ENCODE measurements at regions not wholly inside any gene's neighbourhood (a gene's known extent, or its start where the extent isn't known, plus 50 kb on each side); places are given as distances from the start of the nearest gene placed in this dataset.

DNA sequence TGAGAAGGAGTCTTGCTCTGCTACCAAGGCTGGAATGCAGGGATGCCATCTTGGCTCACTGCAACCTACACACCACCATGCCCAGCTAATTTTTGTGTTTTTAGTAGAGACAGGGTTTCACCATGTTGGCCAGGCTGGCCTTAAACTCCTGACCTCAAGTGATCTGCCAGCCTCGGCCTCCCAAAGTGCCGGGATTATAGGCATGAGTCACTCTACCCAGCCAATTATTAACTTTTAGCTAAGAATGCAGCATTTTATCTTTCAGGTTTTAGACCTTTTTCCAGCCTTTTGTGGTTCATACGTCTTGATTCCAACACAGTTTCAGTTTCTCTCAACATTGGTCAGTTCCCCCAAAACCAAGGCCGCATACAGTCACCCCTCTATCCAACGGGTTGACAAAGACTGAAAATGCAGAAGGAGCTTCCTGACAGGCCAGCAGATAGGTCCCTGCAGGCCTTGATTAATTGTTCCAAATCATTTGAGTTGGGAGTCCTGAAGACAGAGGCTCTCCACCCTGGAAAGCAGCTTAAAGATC is 262.2 kb upstream of the KLHL29 start:
- no peak for DNase-seq
- intact Hi-C loops (cut with DNase I): no loop called here
- ATAC-seq (ENCODE audit: poor library complexity): no peak

DNA sequence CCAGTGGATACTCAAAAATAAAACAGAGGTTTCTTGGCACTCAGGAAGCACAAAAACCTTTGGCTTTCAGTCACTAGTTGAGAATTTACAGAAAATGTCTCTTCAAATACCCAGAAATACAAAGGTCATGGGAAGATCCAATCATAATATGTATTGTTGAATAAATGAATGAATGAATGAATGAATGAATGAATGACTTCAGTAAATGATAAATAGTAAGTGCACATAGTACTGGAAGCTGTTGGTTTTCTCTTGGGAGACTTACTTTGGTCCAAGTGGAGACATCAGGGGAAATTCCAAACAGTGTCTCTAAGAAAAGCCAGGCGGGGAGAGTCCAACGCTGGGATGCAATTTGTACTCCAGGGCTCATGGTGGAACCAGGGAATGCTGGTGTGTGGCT is 261.3 kb upstream of the KLHL29 start:
- ATAC-seq (ENCODE audit: poor library complexity): no peak
- no peak for DNase-seq
- intact Hi-C loops (cut with DNase I): no loop called here

DNA sequence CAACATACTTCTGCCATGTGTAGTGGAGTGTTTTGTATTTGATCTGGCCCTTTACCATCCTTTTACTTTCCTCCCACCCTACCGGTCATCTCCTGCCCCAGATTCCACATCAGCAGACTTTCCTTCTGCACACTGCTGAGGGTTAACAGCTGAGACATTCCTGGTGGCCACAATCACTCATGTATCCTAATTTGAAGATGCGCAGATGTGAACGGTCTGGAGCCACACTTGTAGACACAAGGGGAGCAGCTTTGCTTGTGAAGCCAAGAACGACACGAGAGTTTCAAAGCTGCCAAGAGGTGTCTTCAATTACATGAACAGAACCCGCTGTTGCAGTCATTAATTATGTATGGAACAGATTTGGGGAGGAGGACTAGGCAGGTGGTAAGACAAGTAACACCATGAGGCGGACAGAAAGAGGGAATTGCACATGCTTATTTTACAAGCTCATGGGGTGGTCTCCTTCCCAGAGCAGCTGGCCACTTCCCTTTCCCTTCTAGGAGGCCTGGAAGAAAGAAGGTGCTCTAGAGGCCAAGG is 260.7 kb upstream of the KLHL29 start:
- DNase-seq (no peak), ATAC-seq (ENCODE audit: poor library complexity) (no peak)
- intact Hi-C loops (cut with DNase I): no loop called here

DNA sequence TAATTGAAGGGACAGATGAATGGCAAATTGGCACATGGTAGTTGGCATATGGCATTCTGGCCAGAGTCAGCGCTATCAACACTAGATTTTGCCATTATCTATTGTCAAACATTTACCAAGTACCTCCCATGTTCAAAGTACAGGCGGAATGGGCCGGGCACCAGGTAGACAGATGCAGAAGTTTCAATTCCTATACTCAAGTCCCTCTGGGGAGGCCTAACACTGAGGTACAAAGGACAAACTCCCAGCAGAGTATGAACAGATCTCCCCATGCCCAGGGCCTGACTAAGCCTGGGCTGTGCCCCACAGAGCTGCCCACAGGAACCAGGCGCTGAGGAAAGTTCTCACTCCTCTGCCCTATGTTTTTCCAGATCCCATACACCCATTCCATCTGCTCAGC is 257.5 kb upstream of the KLHL29 start:
- DNase-seq (no peak), ATAC-seq (ENCODE audit: poor library complexity) (no peak)
- intact Hi-C loops (cut with DNase I): no loop called here

DNA sequence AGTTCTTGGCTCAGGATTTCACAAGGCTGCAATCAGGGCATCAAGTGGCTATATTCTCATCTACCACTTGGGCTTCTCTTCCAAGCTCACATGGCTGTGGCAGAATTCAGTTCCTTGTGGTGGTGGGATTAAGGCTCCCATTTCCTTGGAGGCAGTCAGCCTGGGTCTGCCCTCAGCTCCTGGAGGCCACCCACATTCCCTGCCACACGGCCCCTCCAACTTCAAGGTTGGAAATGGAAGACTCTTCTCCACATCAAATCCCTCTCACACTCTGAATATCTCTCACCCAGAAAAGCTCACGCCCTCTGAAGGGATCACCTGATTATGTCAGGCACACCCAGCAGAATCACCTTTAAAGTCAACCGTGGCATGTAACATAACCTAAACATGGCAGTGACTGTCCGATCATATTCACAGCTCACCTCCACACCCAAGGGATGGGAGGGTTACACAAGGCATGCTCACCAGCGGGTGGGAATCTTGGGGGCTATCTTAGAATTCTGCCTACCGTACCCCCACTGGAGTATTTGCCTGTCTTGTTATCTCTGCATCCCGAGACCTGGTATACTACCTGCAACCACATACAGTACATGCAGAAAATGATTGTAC is 256.2 kb upstream of the KLHL29 start:
- no peak for DNase-seq
- ATAC-seq (ENCODE audit: poor library complexity): no peak
- intact Hi-C loops (cut with DNase I): no loop called here

DNA sequence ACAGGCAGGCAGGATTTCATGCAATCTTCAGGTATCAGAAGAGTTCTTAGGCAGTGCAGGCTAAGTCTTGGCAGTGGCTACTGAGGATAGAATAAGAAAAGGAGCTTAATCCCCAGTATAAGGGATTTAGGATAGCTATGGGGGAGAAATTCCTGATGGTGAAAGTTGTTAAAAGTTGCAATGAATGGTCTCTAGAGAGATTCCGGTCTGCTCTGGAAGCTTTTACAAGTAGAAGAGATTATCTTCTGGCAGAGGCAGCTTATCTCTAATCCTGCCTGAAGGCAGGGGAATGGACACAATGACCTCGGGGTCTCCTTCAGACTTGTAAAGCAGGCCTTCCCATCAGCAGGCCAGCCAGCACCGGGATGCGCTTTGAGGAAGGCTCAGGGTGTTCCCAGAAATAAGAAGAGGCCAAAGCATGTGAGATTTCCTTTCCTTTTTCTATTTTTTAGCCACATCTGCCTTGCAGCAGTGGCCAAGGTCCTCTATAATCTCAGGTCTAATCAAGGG is 253.9 kb upstream of the KLHL29 start:
- intact Hi-C loops (cut with DNase I): no loop called here
- DNase-seq (no peak), ATAC-seq (ENCODE audit: poor library complexity) (no peak)

DNA sequence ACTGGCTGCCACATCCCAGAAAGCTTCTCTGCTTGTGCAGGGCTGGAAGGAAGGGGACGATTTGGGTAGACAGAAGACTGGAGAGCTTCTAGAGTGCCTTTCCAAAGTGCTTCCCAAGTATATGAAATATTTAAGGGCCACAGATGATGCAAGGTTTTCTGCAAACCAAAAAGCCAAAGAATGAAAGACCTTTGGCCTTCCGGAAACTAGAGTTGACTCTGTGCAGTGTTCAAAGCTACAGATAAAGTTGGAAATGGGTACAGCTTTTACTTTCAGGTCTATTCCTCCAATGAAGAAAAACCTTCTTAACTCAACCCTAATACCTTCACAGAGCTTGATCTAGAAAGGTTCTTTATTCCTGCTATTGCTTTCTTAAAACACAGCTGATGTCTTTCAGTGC is 253.0 kb upstream of the KLHL29 start:
- ATAC-seq (ENCODE audit: poor library complexity) (no peak), DNase-seq (no peak)
- intact Hi-C loops (cut with DNase I): no loop called here

DNA sequence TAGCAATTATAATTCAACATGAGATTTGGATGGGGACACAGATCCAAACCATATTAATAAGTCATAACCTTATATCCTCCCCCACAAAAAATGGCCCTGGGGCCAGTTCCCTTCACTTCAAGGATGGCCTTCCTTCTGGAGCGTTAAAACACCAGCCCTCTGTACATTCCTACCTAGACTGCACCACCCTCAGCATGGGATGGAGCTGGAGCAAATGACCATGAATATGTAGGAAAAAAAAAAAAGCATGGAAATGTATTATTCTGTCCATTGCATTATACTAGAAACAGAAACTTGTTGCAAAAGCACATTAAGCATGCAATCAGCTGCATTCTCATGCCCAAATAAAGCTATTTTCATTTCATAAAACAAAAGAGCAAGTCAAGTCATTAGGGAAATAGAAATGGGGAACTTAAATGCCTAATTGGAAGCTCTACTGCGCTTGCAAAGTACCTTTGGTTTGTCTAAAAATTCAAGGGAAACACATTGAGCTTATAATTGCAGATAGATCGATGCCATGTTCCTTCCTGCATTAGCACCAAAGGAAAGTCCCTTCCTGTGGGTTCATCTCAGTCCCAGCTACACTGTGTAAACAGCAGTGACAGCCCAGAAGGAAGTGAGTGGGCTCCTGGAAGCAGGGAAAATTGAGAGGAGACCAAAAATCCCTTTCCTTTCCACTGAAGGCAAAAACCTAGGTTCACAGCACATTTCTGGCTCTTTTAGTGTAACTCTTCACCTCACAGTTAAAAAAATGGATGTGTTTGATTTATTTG is 252.0 kb upstream of the KLHL29 start:
- DNase-seq (no peak), ATAC-seq (ENCODE audit: poor library complexity) (no peak)
- intact Hi-C loops (cut with DNase I): no loop called here

DNA sequence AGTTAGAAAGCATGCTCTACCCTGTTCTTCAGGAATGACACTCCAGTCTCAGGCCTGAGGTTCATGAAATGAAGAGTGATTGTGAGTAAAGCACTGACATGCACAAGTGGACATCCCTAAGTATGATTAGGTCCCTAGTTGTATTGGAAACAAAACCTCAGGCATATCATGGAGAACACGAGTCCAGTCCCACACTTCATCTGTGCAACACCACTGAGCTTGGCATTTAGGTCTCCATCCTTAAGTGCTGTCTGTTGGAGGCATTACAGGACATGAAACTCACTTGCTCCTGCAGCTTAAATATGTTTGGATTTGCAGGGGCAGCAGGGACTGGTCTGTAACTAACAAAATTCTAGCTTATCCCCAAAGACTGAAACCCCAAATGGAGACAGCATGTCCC is 250.3 kb upstream of the KLHL29 start:
- DNase-seq: no peak
- intact Hi-C loops (cut with DNase I): no loop called here
- peak; percentile 56 for ATAC-seq (ENCODE audit: poor library complexity)

DNA sequence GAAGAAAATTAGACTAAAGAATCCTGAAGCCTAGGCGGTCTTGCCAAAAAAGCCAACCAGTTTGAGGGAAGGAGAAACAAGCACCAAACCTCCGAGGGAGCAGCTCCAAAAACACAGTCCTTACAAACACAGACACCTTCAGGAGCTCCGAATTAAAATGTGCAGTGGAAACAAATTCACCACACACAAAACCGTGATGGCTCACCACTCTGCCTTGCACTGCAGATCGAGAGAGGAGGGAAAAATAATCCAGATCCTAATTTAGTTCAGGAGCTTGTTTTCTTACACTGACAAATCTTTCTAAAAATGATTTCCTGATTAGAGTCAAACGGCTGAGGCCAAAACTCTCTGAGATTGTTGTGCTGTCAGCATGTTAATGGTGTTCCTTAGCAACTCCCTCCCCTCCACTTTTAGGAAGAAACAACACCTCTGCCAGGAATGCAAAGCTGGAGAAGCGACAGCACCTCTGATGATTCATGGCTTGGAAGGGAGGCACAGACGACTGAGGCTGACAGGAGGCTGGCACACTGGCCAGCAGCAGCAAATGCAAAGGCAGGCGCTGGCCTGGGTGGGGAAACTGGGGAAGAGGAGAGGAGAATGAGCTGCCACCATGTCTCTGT is 249.4 kb upstream of the KLHL29 start:
- intact Hi-C loops (cut with DNase I): no loop called here
- DNase-seq: peak; percentile 41
- peak; percentile 95 for ATAC-seq (ENCODE audit: poor library complexity)

DNA sequence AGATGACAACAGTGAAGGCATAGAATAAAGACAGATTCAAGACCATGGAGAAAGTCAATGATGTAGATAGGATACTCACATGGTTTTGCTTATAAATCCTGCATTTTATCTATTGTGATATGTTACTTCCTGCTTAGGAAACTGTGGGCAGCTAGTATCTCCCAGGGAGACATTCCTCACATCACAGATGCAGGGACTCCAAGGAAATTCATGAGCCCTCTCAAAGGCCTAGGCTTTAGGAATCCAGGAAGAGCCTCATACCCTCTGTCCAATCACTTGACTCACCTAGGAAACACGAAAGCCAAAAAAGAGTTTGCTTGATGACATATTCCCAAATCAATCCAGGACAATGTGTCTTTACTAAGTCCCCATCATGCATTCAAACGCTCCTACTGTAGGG is 247.8 kb upstream of the KLHL29 start:
- ATAC-seq (ENCODE audit: poor library complexity) (no peak), DNase-seq (no peak)
- intact Hi-C loops (cut with DNase I): no loop called here

DNA sequence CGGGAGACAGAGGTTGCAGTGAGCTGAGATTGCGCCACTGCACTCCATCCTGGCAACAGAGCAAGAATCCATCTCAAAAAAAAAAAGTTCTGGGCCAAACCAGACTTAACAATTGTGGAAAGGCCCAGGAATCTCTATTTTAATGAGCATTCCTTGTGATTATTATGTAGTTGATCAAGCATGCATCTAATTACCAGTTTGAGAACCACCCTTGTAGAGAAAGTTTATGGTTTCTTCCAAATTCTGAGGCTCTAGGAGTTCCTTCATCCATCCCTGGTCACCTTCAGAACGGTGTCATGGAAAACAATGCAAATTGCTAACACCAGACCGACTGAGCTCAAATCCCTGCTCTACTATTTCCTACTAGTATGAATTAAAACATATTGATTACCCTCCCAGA is 246.3 kb upstream of the KLHL29 start:
- intact Hi-C loops (cut with DNase I): no loop called here
- ATAC-seq (ENCODE audit: poor library complexity): no peak
- no peak for DNase-seq

DNA sequence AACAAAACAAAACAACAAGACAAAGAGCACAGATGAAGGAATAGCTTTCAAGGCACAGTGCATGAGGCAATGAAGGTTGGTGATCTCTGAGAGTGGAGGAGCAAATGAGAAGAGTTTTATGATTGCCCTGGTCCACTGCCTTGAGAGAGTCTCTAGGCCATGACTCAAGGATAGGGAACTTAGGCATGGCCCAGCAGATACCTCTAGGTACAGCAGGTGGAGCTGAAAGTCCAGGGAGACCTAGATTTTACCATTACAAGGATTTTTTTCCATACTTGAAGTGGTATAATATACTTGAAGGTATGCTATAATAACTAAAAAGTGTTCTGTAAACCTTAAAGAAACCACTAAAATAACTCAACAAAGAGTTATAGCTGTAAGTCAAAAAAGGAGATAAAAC is 239.5 kb upstream of the KLHL29 start:
- intact Hi-C loops (cut with DNase I): no loop called here
- ATAC-seq (ENCODE audit: poor library complexity) (no peak), DNase-seq (no peak)

DNA sequence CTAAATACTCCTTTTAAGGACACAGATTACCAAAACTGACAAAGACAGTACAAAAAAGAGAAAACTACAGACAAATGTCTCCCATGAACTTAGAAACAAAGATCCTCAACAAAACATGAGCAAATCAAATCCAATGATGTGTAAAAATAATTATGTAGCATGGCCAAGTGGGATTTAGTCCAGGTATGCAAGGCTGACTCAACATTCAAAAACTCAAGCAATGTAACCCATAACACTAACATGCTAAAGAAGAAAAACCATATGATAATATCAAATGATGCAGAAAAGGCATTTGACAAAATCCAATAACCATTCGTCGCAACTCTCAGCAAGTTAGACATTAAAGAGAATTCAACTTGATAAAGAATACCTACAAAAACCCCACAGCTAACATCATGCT is 239.0 kb upstream of the KLHL29 start:
- no peak for ATAC-seq (ENCODE audit: poor library complexity)
- intact Hi-C loops (cut with DNase I): no loop called here

DNA sequence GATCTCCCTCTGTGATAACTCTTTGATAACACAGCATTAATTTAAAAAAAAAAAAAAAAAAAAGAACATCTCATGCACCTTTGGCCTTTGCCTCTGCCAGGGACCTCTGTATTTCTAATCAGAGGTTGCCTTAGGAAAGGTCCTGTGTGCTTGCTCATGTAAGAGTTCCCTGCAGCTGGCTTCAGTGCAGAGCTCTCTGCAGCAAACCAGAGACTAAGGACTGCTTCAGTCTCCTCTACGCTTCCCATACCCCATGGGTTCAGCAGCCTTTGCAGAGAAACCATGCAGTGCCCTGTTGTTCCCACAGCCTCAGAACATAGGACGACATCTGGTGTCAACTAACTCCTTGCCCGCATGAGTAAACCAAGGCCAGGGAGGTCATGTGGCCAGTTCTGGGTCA is 236.6 kb upstream of the KLHL29 start:
- no peak for ATAC-seq (ENCODE audit: poor library complexity)
- intact Hi-C loops (cut with DNase I): no loop called here
- no peak for DNase-seq

More for the DNA sequence above, 239.0 kb upstream of the KLHL29 start:
- DNase-seq: no peak

DNA sequence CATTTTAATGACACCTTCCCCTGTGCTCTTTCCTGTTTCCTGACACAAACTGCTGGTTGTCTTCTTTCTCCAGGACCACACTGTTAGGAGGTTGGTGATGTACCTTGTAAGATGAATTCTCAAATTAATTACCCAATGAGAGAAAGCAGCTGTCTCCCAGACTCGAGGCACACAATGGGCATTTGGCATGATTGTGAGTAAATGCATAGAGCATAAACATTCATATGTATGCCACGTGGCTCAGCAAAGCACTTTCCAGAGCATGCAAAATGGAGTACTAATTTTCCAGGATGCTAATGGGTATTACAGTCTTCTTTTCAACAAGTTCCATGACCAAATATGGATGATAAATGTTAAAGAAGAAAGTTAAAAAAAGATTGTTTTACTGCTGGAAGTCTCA is 235.2 kb upstream of the KLHL29 start:
- DNase-seq (no peak), ATAC-seq (ENCODE audit: poor library complexity) (no peak)
- intact Hi-C loops (cut with DNase I): no loop called here

DNA sequence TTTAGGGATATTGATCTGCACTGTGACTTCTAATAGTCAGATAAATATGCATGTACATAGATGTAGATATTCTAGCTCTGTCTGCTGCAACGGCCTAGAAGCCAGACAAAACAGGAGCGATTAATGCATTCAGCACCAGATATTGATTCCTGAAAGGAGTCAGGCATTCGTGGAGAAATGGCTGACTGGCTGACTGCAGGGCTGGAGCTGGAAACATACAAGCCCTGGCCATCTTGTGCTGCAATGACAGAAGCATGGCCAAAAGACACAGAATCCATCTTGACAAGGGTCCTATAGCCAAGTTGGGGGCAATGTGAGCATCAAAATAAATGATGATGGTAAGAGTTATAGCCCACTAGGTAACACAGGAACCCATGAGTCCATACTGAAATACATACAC is 231.5 kb upstream of the KLHL29 start:
- ATAC-seq (ENCODE audit: poor library complexity) (no peak), DNase-seq (no peak)
- intact Hi-C loops (cut with DNase I): no loop called here

DNA sequence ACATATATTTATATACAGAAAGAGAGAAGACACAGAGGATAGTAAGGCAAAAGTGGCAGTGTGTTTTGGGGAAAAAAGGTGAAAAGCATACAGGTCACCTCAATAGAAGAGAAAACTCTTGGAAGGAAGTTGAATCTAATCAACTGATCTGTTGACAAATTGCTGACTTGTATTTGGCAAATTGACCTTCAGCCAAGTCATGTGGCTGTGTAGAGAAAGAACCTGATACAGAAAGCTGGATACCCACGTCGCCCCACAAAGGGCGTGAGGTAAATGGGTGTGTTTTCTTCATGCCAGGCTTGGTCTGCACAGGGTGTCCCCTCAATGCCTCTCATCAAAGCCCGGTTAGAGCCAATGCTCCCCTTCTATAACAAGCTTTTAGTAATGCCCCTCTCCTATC is 230.0 kb upstream of the KLHL29 start:
- no peak for ATAC-seq (ENCODE audit: poor library complexity)
- DNase-seq: no peak
- intact Hi-C loops (cut with DNase I): no loop called here

DNA sequence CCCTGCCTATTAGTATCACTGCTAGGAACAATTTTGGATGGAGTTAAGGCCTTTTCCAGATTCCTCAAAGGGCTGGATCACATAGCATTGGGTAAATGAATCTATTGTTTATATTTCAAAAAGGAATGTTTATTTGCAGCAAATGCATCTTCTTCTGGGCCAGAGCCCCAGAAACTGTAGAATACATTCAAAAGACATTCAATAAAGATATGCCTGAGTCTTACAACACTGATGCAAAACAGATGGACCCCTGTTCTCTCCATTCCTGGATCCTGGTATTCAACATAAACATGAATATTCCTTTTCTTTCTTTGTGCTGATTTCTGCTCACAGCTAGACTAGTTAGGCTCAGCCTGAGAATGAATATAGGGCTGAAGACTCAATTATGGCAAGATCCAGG is 227.2 kb upstream of the KLHL29 start:
- ATAC-seq (ENCODE audit: poor library complexity): no peak
- intact Hi-C loops (cut with DNase I): no loop called here
- no peak for DNase-seq

DNA sequence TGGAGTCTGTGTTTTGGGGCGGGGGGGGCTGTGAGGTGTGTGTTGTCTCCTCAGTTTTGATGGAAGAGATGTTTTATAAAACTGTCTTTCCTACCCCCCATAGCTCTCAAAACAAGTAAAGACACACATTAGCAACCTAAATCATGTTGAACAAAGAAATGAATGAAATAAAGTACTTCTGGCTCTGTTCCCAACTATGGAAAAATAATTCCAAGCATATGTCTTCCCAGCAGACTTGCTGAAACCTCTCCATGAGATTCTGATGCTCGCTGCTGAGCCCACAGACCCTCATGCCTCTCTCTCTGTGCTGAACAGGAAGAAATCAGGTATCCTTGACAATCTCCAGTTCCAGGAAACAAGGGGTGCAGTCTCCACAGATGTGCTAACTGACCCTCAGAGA is 226.7 kb upstream of the KLHL29 start:
- intact Hi-C loops (cut with DNase I): no loop called here
- ATAC-seq (ENCODE audit: poor library complexity) (no peak), DNase-seq (no peak)

All from Right ventricle myocardium superior (tissue), 1 donor.